IPS DF 19.7 (cell line): ENCODE measurements at regions not wholly inside any gene's neighbourhood (a gene's known extent, or its start where the extent isn't known, plus 50 kb on each side); places are given as distances from the start of the nearest gene placed in this dataset.
"Not testable (repeated sequence)": the region's sequence is repeated elsewhere in the genome, so short reads cannot be mapped to it uniquely, and the experiment has no call there.

Experiments
- DNase-seq: peaks from one replicate; pipeline ENCODE4 v3.0.0-alpha.2; 2013; ENCODE audit warnings: low read depth, low spot score

DNA sequence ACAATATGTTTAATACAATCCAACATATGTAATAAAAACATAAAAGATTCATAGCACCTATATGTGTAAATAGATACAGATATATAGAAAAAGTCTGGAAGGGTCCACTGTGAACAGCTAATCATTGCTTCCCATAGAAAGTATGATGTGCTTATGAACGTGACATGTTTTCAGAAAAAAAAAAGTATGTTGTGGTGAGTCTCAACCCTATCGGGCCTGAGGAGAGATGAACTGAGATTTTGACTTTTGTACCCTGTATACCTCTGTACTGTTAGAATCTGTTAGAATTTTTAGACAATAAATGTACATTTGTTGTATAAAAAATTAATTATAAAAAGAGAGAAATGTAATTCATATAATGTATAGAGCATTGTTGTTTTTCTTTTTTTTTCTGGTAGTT lies 56.3 kb upstream of the DHRS4 start:
- DNase-seq, result not testable (repeated sequence)

DNA sequence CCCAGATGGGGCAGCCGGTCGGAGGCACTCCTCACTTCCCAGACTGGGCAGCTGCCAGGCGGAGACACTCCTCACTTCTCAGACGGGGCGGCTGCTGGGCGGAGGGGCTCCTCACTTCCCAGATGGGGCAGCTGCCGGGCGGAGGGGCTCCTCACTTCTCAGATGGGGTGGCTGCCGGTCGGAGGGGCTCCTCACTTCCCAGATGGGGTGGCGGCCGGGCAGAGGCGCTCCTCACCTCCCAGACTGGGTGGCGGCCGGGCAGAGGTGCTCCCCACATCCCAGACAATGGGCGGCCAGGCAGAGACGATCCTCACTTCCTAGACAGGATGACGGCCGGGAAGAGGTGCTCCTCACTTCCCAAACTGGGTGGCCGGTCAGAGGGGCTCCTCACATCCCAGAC lies 55.2 kb upstream of the DHRS4 start:
- not testable (repeated sequence) for DNase-seq

DNA sequence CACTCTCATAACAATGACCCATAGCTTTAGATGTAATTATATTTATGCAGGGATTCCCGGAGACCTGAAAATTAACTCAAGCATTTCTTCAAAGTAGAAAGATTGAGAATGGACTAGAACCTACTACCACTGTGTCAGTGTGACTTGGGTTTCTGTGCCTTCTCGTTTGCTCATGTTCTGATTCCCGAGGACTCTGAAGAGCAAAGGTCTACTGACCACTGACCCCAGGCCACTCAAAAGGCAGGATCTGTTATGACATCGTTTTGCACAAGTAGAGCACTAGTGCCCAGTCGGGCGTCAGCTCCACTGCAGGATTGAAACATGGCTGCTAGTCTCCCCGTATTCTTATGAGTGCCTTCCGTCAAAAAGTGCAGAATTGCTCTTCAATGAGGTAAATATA lies 53.8 kb upstream of the DHRS4 start:
- DNase-seq, result no peak

DNA sequence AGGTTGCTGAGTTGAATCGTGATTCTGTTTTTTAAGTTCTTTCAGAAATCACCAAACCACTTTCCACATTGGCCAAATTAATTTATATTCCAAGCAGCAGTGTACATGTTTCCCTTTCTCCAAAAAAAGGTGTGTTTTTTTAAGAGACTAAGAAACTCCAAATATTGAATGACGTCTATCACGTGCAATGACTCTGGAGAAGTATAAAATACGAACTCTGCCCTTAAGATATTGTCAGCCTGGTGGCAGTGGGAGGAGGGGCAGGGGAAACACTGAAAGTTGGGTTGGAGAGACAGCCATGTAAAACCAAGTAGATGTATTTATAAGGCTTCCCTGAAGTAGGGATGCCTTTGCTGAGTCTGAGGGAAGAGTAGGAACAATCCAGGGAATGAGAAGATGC lies 50.1 kb upstream of the DHRS4 start:
- DNase-seq, result no peak
